Non-pigmented ciliary epithelial cell (primary cell): ENCODE measurements at regions not wholly inside any gene's neighbourhood (a gene's known extent, or its start where the extent isn't known, plus 50 kb on each side); places are given as distances from the start of the nearest gene placed in this dataset.

Source experiments
- DNase-seq: peaks from one replicate; pipeline ENCODE4 v3.0.0-alpha.2; 2010; ENCODE audit warnings: low read depth

DNA sequence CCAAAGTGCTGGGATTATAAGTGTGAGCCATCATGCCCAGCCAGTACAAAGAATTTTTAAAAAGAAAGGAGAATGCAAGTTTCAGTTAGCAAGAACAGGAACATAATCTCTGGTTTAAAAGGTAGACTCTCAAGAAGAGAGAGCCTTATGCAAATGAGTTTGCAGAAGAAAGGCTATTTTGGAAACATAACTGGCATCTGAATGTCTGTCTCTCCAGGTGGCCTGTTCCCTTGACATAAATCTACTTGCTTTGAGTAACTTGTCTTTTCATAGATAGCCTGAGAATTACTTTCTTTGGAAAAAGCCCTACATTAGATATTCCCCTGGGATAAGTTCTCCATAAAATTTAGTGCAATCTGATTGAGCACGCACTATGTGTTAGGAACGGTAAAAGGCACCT lies 109.6 kb downstream of the ICOS start:
- DNase-seq, result no peak

- DNase-seq, result no peak
Measured at GRCh38 chr2:204049635-204050034, 113.1 kb downstream of the ICOS start.

DNA sequence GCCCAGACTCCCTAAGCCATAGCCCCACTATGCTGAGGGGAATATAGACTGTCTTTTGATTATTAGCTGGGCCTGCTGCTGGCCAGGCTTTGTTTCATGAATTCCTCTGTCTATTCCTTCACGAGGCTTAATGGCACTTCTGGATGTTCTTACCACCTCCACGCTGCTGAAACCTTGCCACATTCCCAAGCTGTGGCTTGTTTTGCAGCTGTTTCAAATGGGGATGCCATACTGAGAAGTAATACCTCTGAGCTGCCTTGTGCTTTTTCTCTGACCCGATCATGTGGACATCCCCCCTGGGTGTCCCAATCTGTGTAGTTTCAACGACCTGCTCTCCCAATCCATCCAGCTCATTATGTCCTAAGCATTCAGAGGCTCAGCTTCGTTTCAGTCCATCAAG lies 114.1 kb downstream of the ICOS start:
- DNase-seq, result no peak

DNA sequence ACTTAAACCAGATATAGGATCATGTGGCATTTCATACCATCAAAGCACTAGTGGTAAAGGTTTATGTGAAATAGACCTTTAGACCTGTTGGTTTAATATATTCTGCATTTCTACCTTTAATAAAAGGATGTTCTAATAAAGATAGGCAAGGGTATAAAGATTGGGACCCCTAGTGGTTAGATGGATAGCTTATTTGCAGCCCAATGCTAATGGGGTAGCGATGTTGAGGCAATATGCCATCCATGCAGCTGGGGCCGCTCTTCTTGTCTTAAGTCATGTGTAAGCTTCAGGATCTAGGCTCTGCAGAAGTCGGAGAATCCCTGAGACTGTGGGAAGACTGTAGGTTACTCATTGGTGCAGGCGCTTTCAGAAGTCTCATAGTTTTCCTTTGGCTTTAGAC lies 114.9 kb downstream of the ICOS start:
- DNase-seq, result no peak

- no peak for DNase-seq
Measured at GRCh38 chr2:204051984-204052556, 115.5 kb downstream of the ICOS start.

GRCh38 chr2:204059016-204059415 lies 122.5 kb downstream of the ICOS start:
- DNase-seq, result no peak

GRCh38 chr2:204060841-204061240 lies 124.3 kb downstream of the ICOS start:
- no peak for DNase-seq

- DNase-seq, result no peak
Measured at GRCh38 chr2:204061241-204061640, 124.7 kb downstream of the ICOS start.

- no peak for DNase-seq
Measured at GRCh38 chr2:204064119-204064518, 127.6 kb downstream of the ICOS start.

GRCh38 chr2:204065566-204065965 lies 129.0 kb downstream of the ICOS start:
- no peak for DNase-seq

- DNase-seq, result no peak
Measured at GRCh38 chr2:204066051-204066450, 129.5 kb downstream of the ICOS start.

DNA sequence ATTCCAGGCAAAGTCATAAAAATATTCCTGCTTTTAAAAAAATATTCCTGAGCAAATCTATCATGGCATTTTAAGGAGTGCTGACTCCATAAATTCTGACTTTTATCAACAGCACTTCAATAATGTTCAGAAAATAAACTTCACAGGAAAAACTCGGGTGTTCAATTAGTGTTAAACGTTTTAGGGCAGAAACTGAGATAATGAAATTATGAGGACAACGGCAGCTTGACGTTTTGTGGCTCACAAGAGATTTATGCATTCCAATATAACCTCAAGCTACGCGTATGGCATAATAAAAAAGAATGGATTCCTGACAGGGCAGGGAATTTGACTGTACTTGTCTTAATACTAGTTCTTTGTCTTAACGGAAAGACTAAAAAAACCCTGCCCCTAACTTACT lies 133.2 kb downstream of the ICOS start:
- DNase-seq, result no peak

GRCh38 chr2:204072443-204073324 lies 136.1 kb downstream of the ICOS start:
- DNase-seq, result no peak

DNA sequence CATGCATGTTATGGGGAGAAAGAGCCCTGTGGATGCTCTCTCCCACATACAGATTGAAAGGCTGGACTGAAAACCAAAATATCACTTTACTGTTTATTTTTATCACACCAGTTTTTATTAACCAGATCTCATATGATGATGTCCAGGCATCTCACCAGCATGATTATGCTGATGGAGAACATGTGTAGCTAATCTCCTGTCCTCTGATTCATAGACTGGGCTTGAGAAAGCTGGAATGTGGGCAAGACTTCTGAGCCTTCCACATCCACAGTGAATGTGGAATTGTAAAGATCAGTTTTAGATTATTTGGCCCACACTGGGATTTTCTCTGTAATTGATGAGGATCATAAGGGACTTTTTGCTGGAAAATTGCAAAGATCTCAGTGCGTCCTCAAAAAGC lies 137.9 kb downstream of the ICOS start:
- DNase-seq, result no peak

- DNase-seq, result no peak
Measured at GRCh38 chr2:204078003-204078698, 141.6 kb downstream of the ICOS start.

- DNase-seq, result no peak
Measured at GRCh38 chr2:204081487-204082425, 145.2 kb downstream of the ICOS start.

GRCh38 chr2:204086167-204086566 lies 149.6 kb downstream of the ICOS start:
- DNase-seq, result no peak

- DNase-seq, result no peak
Measured at GRCh38 chr2:204089105-204089504, 152.5 kb downstream of the ICOS start.

DNA sequence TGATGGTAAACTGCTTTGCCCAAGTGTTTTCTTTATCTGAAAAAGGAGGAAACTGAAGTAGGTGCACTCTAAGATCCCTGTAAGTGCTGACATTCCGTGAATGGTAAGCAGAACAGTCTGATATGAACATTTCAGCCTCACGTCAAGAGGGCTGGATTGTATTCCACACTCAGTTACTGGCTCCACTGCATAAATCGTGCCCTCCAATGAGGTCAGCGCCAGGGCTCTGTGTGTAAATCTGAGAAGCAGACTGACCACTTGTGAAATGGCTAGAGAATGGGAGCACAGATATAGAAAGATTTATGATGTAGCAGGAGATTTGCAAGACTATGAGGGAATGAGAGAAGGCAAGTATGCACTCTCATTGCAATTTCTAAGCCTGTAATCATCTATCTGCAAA lies 153.0 kb downstream of the ICOS start:
- DNase-seq, result no peak

DNA sequence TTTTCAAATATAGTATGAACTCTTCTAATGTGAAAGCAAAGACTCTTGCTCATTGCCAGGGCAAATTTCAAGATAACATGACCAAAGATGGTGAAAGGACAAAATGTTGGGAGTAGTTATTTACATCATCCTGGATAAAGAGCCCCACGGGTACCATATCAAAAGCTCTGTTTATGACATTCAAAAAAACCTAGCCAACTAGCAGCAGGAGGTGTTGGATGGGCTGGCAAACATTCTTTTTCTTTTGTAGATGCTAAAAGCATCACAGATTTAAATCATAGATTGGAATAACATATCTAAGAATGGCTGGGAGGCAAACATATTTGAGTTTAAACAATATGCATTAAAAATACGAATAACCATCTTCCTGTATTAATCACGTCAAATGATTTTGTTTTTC lies 153.5 kb downstream of the ICOS start:
- DNase-seq, result no peak

GRCh38 chr2:204104811-204105210 lies 168.2 kb downstream of the ICOS start:
- DNase-seq, result no peak

GRCh38 chr2:204108330-204108751 lies 171.8 kb downstream of the ICOS start:
- no peak for DNase-seq
